B cell (primary cell): ENCODE measurements at regions not wholly inside any gene's neighbourhood (a gene's known extent, or its start where the extent isn't known, plus 50 kb on each side); places are given as distances from the start of the nearest gene placed in this dataset.

Experiments used
- ATAC-seq: fragments of 200-7000 bp; cut with Tn5 transposase; one replicate; pipeline ENCODE4 v1.10.0; 2021; ENCODE audit warnings: low read depth, mild to moderate bottlenecking, moderate number of reproducible peaks, moderate library complexity
- CTCF ChIA-PET: fragments of 350-600 bp; sonication (Branson Sonifier 250); formaldehyde crosslinking; loops from one replicate; lab custom pipeline; 2021; ENCODE audit warnings: antibody characterized with exemption, inconsistent platforms; lab: Charles Lee
- POLR2A ChIA-PET: fragments of 350-600 bp; sonication (Branson Sonifier 250); formaldehyde crosslinking; loops from one replicate; lab custom pipeline; 2021; ENCODE audit warnings: antibody characterized with exemption; lab: Charles Lee
- DNase-seq: peaks from one replicate; pipeline ENCODE4 v3.0.0; 2013
- H2AFZ ChIP-seq: 2 replicates; pipeline ENCODE4 v1.6.1; 2012; ENCODE audit warnings: mild to moderate bottlenecking, low read depth, low read length; ENCODE audit not compliant: insufficient read depth, poor library complexity, severe bottlenecking
- H3K27ac ChIP-seq, 2 donors: 1 replicate in 1 of 2; 2 replicates in 1 of 2; pipeline ENCODE4 v1.5.1; 2012 to 2013; ENCODE audit warnings: low read length in 2 of 2, mild to moderate bottlenecking in 2 of 2, moderate library complexity in 1 of 2
- H3K27me3 ChIP-seq, 4 experiments: fragments of 200-600 bp in 1 of 4; sonication (generic) in 1 of 4; replicated peaks in 1 of 4; 1 replicate in 2 of 4; 2 replicates in 2 of 4; pipeline versions ENCODE4 v1.6.1 to v1.7.0; 2013 to 2016; ENCODE audit warnings: low read length in 3 of 4, mild to moderate bottlenecking in 2 of 4, mixed read lengths in 1 of 4, moderate library complexity in 1 of 4; ENCODE audit not compliant: insufficient read depth in 4 of 4, control insufficient read depth in 3 of 4; ENCODE audit errors: control extremely low read depth in 1 of 4
- H3K36me3 ChIP-seq, 2 experiments: replicated peaks in 1 of 2; 1 replicate in 1 of 2; 2 replicates in 1 of 2; pipeline versions ENCODE4 v1.6.1 to v1.7.1; 2013; ENCODE audit warnings: low read length in 1 of 2; ENCODE audit not compliant: insufficient read depth in 2 of 2, control insufficient read depth in 1 of 2; ENCODE audit errors: control extremely low read depth in 1 of 2, extremely low read depth in 1 of 2
- H3K4me1 ChIP-seq, 2 donors: fragments of 200-600 bp in 1 of 2; sonication (generic) in 1 of 2; 1 replicate in 1 of 2; 2 replicates in 1 of 2; pipeline versions ENCODE4 v1.5.1 to v1.6.1; 2013 to 2017; ENCODE audit warnings: low read length in 2 of 2; ENCODE audit not compliant: control insufficient read depth in 2 of 2, insufficient read depth in 2 of 2
- H3K4me2 ChIP-seq: replicated peaks from 2 replicates; pipeline ENCODE3; 2012; ENCODE audit warnings: mild to moderate bottlenecking, low read depth, low read length; ENCODE audit not compliant: poor library complexity, severe bottlenecking
- H3K4me3 ChIP-seq, 5 experiments: fragments of 200-600 bp in 1 of 5; sonication (generic) in 1 of 5; 1 replicate in 3 of 5; 2 replicates in 2 of 5; pipeline versions ENCODE4 v1.5.1 to v1.7.0; 2011 to 2016; ENCODE audit warnings: low read length in 4 of 5, mild to moderate bottlenecking in 4 of 5, low read depth in 2 of 5, control low read depth in 1 of 5, moderate library complexity in 1 of 5; ENCODE audit not compliant: insufficient read depth in 1 of 5; ENCODE audit errors: control extremely low read depth in 1 of 5, extremely low read depth in 1 of 5
- H3K79me2 ChIP-seq: fragments of 200-600 bp; sonication (generic); one replicate; pipeline ENCODE4 v1.6.0; 2016; ENCODE audit warnings: low read length; ENCODE audit not compliant: control insufficient read depth, insufficient read depth
- H3K9ac ChIP-seq: fragments of 200-600 bp; sonication (generic); 2 replicates; pipeline ENCODE4 v1.6.1; 2017; ENCODE audit warnings: mild to moderate bottlenecking, low read length, moderate library complexity
- H3K9me3 ChIP-seq, 3 donors: one replicate each; pipeline versions ENCODE4 v1.6.1 to v1.7.1; 2013; ENCODE audit warnings: low read length in 2 of 3; ENCODE audit not compliant: control insufficient read depth in 2 of 3, insufficient read depth in 1 of 3; ENCODE audit errors: control extremely low read depth in 1 of 3
- H4K20me1 ChIP-seq: 2 replicates; pipeline ENCODE4 v1.6.0; 2012; ENCODE audit warnings: mild to moderate bottlenecking, low read length; ENCODE audit not compliant: insufficient read depth, control insufficient read depth, poor library complexity, severe bottlenecking
- H3K27ac Mint-ChIP-seq: one replicate; pipeline ENCODE4 v1.8.0; 2021; ENCODE audit warnings: mixed read lengths
- H3K27me3 Mint-ChIP-seq: one replicate; pipeline ENCODE4 v1.8.0; 2021; ENCODE audit warnings: mixed read lengths
- H3K4me1 Mint-ChIP-seq: one replicate; pipeline ENCODE4 v1.8.0; 2021; ENCODE audit warnings: mixed read lengths
- H3K4me3 Mint-ChIP-seq: one replicate; pipeline ENCODE4 v1.8.0; 2021; ENCODE audit warnings: mixed read lengths
- H3K9me3 Mint-ChIP-seq: one replicate; pipeline ENCODE4 v1.8.0; 2022; ENCODE audit warnings: mixed read lengths; ENCODE audit not compliant: insufficient read depth
- EZH2 ChIP-seq: IDR thresholded peaks from 2 replicates; pipeline ENCODE4 v1.6.1; 2012; ENCODE audit warnings: borderline replicate concordance, low read depth, mild to moderate bottlenecking, moderate library complexity, low read length; ENCODE audit not compliant: insufficient read depth, poor library complexity, severe bottlenecking
- WGBS: methylation state at CpG from one replicate; pipeline ENCODE4 v1.1.5; 2013; ENCODE audit warnings: missing lambda C conversion rate; ENCODE audit not compliant: insufficient coverage; 5-methylcytosine and 5-hydroxymethylcytosine counted together
- intact Hi-C: fragments of 100-400 bp; cut with micrococcal nuclease; formaldehyde crosslinking; loops from one replicate; pipeline ENCODE4 v1.10.0; 2022
- TF ChIP-seq, protein P1 (sequence below): fragments of 200-600 bp; IDR thresholded peaks from one replicate; pipeline ENCODE4 v1.8.0; 2022; ENCODE audit warnings: antibody characterized with exemption, mild to moderate bottlenecking

DNA sequence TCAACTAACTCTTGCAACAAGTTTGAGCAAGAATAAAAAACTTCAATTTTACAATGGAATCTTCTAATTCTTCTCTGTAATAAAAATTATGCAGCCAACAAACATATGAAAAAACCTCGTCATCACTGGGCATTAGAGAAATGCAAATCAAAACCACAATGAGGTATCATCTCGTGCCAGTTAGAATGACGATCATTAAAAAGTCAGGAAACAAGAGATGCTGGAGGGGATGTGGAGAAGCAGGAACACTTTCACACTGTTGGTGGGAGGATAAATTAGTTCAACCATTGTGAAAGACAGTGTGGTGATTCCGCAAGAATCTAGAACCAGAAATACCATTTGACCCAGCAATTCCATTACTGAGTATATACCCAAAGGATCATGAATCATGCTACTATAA lies 327.5 kb upstream of the LYPLAL1 start:
- no peaks in the 10 kb centered on the region for H4K20me1 ChIP-seq
- no peaks in the 10 kb centered on the region for H3K27me3 Mint-ChIP-seq

DNA sequence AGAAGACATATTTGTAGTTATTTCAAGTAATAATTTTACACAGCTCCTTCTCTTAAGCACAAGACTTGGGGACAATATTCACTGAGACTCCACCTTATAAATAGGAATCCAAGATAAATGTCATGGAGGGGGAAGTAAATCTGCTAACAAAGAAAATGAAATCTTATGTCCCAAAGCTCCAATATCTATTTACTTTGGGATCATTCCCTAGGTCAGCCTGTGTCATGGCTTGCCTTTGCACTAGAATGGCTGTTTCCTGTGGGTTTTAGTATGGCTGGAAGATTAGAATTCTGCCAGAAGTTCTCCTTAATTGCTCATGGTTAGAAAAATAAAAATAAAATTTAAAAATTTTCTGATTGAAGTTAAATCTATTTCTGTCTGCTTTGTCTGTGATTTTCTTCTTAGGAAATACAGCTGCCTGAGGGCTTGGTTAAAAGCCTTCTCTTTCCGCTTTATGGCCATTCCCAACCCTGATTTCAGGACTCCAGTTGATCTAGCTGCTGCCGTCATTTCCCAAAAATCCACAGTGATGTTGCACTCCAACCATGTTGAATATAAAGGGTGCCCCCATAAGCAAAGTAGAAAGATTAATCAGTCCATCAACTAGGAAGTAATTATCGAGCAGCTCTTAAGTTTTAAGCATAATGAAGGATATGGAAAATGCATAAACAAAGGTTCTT lies 326.4 kb upstream of the LYPLAL1 start:
- no peaks in the 10 kb centered on the region for H3K27me3 ChIP-seq
- no peak overlapping the region for H3K4me2 ChIP-seq
- POLR2A ChIA-PET = no interaction called here
- CTCF ChIA-PET = no interaction called here
- no peaks in the 10 kb centered on the region for H3K36me3 ChIP-seq
- WGBS = no CpG with 5 or more reads among the region's 3 CpGs
- Mint-ChIP-seq H3K27ac (no peak overlapping the region), H3K4me1 (no peaks in the 10 kb centered on the region), H3K27me3 (no peaks in the 10 kb centered on the region), H3K4me3 (no peak overlapping the region), H3K9me3 (no peaks in the 10 kb centered on the region)
- intact Hi-C loops = no loop called here
- no peak for TF ChIP-seq EZH2
- TF ChIP-seq, protein P1, sequence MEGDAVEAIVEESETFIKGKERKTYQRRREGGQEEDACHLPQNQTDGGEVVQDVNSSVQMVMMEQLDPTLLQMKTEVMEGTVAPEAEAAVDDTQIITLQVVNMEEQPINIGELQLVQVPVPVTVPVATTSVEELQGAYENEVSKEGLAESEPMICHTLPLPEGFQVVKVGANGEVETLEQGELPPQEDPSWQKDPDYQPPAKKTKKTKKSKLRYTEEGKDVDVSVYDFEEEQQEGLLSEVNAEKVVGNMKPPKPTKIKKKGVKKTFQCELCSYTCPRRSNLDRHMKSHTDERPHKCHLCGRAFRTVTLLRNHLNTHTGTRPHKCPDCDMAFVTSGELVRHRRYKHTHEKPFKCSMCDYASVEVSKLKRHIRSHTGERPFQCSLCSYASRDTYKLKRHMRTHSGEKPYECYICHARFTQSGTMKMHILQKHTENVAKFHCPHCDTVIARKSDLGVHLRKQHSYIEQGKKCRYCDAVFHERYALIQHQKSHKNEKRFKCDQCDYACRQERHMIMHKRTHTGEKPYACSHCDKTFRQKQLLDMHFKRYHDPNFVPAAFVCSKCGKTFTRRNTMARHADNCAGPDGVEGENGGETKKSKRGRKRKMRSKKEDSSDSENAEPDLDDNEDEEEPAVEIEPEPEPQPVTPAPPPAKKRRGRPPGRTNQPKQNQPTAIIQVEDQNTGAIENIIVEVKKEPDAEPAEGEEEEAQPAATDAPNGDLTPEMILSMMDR = no peak
- H3K9ac ChIP-seq = no peak overlapping the region
- H3K27ac ChIP-seq = no peak overlapping the region
- no peaks in the 10 kb centered on the region for H3K79me2 ChIP-seq
- ATAC-seq (no peak), DNase-seq (no peak)
- H3K4me1 ChIP-seq = no peaks in the 10 kb centered on the region
- no peaks in the 10 kb centered on the region for H3K9me3 ChIP-seq
- no peaks in the 10 kb centered on the region for H4K20me1 ChIP-seq
- H2AFZ ChIP-seq = no peak overlapping the region
- H3K4me3 ChIP-seq = no peak overlapping the region

More for the DNA sequence above, 327.5 kb upstream of the LYPLAL1 start:
- H3K4me1 ChIP-seq = no peaks in the 10 kb centered on the region
- POLR2A ChIA-PET = no interaction called here
- H3K79me2 ChIP-seq = no peaks in the 10 kb centered on the region
- no peaks in the 10 kb centered on the region for H3K9me3 Mint-ChIP-seq
- no peaks in the 10 kb centered on the region for H3K27me3 ChIP-seq
- no peak for TF ChIP-seq EZH2
- TF ChIP-seq, protein P1 = no peak
- no peaks in the 10 kb centered on the region for H3K36me3 ChIP-seq
- H3K27ac Mint-ChIP-seq = no peak overlapping the region
- CTCF ChIA-PET = no interaction called here
- no peak overlapping the region for H3K4me2 ChIP-seq
- WGBS = no CpG with 5 or more reads among the region's 4 CpGs
- no peak overlapping the region for H3K4me3 ChIP-seq
- H3K9me3 ChIP-seq = peaks cover 0 to 4% (median 0%) of the 10 kb centered on the region in 3 donors
- no peak for DNase-seq
- no peaks in the 10 kb centered on the region for H3K4me1 Mint-ChIP-seq
- intact Hi-C loops = no loop called here
- no peak overlapping the region for H2AFZ ChIP-seq
- no peak overlapping the region for H3K27ac ChIP-seq
- ATAC-seq = no peak
- H3K9ac ChIP-seq = no peak overlapping the region
- no peak overlapping the region for H3K4me3 Mint-ChIP-seq
